H7 (cell line): ENCODE measurements at regions not wholly inside any gene's neighbourhood (a gene's known extent, or its start where the extent isn't known, plus 50 kb on each side); places are given as distances from the start of the nearest gene placed in this dataset.
"Not testable (repeated sequence)": the region's sequence is repeated elsewhere in the genome, so short reads cannot be mapped to it uniquely, and the experiment has no call there.

ENCODE experiments used
- DNase-seq: peaks from one replicate; pipeline ENCODE4 v3.0.0; 2012
- H3K27me3 ChIP-seq: 2 replicates; pipeline ENCODE4 v1.6.0; 2011; ENCODE audit warnings: mild to moderate bottlenecking, low read length; ENCODE audit not compliant: control insufficient read depth, insufficient read depth
- H3K36me3 ChIP-seq: replicated peaks from 2 replicates; pipeline ENCODE4 v1.5.1; 2011; ENCODE audit warnings: low read length; ENCODE audit not compliant: control insufficient read depth, insufficient read depth
- H3K4me3 ChIP-seq: 2 replicates; pipeline ENCODE4 v1.5.1; 2011; ENCODE audit warnings: low read depth, mild to moderate bottlenecking, control low read depth, low read length, moderate library complexity; ENCODE audit not compliant: insufficient read depth

- H3K4me3 ChIP-seq, result no peak overlapping the region
- H3K27me3 ChIP-seq, result no peaks in the 10 kb centered on the region
- no peaks in the 10 kb centered on the region for H3K36me3 ChIP-seq
- DNase-seq, result no peak
These were observed 1163.0 kb downstream of the FAM181B start for GRCh38 chr11:81570669-81571068.

DNA sequence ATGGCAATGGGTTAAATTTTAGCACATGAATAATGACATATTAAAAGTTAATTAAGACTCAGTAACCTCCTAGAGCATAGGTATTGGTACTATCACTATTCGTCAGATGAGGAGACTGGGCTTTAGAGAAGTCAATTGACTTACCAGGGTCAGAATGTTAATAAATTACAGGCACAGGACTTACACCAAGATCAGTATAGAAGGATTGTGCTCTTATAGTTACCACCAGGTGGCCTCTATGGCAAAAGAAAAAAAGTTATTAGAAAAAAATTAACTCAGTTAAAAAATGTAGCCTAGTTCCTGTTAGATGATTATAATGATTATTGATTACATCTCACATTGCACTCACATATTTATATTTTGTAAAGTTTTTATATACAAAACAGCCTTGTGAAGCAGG lies 1163.7 kb downstream of the FAM181B start:
- no peaks in the 10 kb centered on the region for H3K36me3 ChIP-seq
- DNase-seq, result no peak
- H3K27me3 ChIP-seq, result no peaks in the 10 kb centered on the region
- no peak overlapping the region for H3K4me3 ChIP-seq

DNA sequence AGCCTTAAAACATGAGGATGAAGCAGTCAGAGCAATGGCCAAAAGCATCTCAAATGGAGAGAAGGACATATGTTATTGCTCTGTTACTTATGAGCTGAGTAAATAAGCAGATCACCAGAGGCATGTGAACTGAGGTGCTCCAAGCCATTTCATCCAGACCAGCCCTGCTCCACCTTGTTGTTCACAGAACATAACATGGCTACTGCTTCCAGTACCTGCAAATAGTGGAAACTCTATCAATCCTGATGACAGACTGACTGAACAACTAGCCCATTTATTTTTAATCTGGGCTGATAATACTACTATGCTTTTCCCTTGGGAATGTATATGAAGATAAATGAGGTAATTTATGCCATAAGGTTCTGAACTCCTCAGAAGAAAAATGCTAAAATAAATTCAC lies 1164.7 kb downstream of the FAM181B start:
- no peaks in the 10 kb centered on the region for H3K27me3 ChIP-seq
- no peak overlapping the region for H3K4me3 ChIP-seq
- no peak for DNase-seq
- no peaks in the 10 kb centered on the region for H3K36me3 ChIP-seq

- Histone ChIP-seq H3K4me3 (no peak overlapping the region), H3K36me3 (no peaks in the 10 kb centered on the region), H3K27me3 (no peaks in the 10 kb centered on the region)
- no peak for DNase-seq
These were observed 1185.5 kb downstream of the FAM181B start for GRCh38 chr11:81548123-81548522.

GRCh38 chr11:81539806-81540205 lies 1193.9 kb downstream of the FAM181B start:
- H3K4me3 ChIP-seq, result peak overlapping the region; percentile 23; the same call in 1 of the 2 replicates

GRCh38 chr11:81515566-81515965 lies 1218.1 kb downstream of the FAM181B start:
- Histone ChIP-seq H3K36me3 (no peaks in the 10 kb centered on the region), H3K4me3 (no peak overlapping the region), H3K27me3 (no peaks in the 10 kb centered on the region)
- no peak for DNase-seq

More at GRCh38 chr11:81539806-81540205, 1193.9 kb downstream of the FAM181B start:
- H3K27me3 ChIP-seq, H3K36me3 ChIP-seq, DNase-seq: not testable (repeated sequence)

GRCh38 chr11:81497202-81497804 lies 1236.4 kb downstream of the FAM181B start:
- H3K27me3 ChIP-seq, result no peaks in the 10 kb centered on the region

DNA sequence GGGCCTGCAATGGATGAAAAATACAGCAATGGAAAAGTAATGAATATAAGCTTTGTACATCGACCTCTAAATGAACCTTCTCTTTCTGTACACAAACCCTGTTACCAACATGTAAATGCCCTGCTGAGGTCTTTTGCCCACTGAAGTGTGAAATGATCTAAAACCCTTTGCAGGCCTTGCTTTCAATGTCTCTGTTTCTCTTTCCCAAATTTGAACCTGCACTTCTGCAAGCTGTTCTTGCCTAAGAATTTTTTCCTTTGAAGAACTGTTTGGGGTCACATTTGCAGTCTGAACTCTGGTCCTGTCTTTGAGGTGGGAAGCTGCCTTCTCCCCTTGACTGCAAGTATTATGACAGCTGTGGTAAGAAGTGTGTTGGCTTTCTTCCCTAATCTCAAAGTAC lies 1237.1 kb downstream of the FAM181B start:
- Histone ChIP-seq H3K27me3 (no peaks in the 10 kb centered on the region), H3K36me3 (no peaks in the 10 kb centered on the region), H3K4me3 (no peak overlapping the region)
- no peak for DNase-seq

More at GRCh38 chr11:81497202-81497804, 1236.4 kb downstream of the FAM181B start:
- peak; percentile 1 for DNase-seq
- Histone ChIP-seq H3K4me3 (no peak overlapping the region), H3K36me3 (no peaks in the 10 kb centered on the region)

DNA sequence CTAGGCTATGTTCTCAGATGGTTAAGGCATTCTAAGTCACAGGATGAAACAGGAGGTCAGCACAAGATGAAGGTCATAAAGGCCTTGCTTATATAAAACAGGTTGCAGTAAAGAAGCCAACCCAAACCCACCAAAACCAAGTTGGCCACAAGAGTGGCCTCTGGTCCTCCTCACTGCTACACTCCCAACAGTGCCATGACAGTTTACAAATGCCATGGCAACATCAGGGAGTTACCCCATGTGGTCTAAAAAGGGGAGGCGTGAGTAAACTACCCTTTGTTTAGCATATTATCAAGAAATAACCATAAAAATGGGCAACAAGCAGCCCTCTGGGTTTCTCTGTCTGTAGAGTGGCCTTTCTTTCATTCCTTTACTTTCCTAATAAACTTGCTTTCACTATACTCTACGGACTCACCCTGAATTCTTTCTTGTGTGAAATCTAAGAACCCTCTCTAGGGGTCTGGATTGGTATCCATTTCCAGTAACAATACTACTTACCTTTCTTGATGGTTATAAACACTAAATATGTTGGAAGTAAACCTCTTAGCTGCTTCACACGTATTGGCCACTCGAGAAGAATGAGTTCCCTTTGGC lies 1237.9 kb downstream of the FAM181B start:
- H3K27me3 ChIP-seq, result no peaks in the 10 kb centered on the region
- H3K36me3 ChIP-seq, result no peaks in the 10 kb centered on the region
- no peak for DNase-seq

DNA sequence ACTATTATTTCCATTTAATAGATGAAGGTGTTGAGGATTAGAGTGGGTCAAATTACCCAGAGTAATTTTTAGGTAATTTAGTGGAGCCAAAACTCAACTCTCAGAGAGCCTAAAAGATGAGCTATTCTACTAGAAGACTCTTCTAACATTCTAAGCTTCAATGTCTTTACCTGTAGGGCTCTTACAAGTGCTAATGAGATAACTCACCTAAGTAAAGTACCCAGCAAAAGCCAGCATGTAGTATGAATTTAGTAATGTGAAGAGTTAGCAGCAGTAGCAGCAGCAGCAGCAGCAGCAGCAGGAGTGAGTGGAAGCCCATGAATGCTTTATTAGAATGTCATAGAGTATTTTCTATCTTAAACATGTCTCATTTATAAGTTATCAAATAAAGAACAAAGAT lies 1239.2 kb downstream of the FAM181B start:
- DNase-seq, result no peak
- Histone ChIP-seq H3K36me3 (no peaks in the 10 kb centered on the region), H3K27me3 (no peaks in the 10 kb centered on the region), H3K4me3 (no peak overlapping the region)

More for the DNA sequence above, 1237.9 kb downstream of the FAM181B start:
- no peak overlapping the region for H3K4me3 ChIP-seq

- no peak for DNase-seq
- Histone ChIP-seq H3K27me3 (no peaks in the 10 kb centered on the region), H3K4me3 (no peak overlapping the region), H3K36me3 (no peaks in the 10 kb centered on the region)
These were observed 1240.7 kb downstream of the FAM181B start for GRCh38 chr11:81492923-81493445.

DNA sequence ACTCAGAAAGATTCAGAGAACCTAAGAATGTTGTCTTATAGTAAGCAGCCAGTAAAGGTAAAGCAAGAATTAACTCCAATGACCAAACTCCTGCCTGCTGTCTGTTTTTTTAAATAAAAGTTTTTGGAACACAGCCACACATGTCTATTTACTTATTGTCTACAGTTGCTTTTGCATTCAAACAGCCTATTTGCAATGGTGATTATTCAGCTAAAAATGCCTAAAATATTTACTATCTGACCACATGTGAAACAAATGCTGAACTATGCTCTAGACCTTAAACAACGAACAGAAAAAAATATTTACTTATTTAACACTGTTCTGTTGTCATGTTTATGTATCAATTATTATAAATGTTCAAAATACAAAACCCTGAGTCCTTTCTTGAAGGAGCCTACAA lies 1246.6 kb downstream of the FAM181B start:
- no peak for DNase-seq
- Histone ChIP-seq H3K4me3 (no peak overlapping the region), H3K27me3 (no peaks in the 10 kb centered on the region), H3K36me3 (no peaks in the 10 kb centered on the region)

DNA sequence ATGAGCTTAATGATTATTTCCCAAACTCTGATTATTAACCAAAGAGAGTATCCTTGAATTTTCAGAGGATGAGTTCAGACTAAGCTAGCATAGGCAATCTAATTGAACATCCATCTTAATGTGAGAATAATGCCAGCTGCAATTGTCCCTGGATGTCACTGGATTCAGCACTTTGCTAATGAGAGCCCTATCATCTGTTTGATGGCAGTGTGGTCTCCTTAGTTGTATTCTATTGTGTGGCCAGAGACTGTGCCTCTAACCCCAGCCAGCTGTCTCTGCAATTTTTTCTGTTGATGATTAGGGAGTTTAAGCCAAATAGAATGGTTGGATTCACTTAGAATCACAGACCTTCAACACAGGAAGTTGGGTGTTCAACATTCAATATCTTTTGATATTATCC lies 1249.5 kb downstream of the FAM181B start:
- DNase-seq, result no peak
- no peak overlapping the region for H3K4me3 ChIP-seq
- no peaks in the 10 kb centered on the region for H3K27me3 ChIP-seq
- H3K36me3 ChIP-seq, result no peaks in the 10 kb centered on the region

DNA sequence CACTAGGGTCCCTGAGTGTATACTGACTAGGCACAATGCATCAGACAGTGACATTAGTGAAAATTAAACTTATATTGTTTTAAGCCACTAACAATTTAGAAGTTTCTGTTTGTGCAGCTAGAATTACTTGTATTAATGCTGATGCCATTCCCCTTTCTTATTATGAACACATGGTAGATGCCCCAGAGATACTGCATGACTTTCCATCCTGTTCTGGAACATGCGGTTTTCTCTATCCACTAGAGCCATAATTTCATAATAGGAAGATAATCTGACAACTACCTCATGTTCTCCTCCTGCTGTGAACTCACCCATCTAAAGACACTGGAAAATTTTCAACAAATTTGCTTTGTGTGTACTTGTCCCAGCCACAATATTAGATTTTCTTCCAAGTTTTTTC lies 1256.4 kb downstream of the FAM181B start:
- no peak overlapping the region for H3K4me3 ChIP-seq
- no peaks in the 10 kb centered on the region for H3K36me3 ChIP-seq
- DNase-seq, result no peak
- H3K27me3 ChIP-seq, result no peaks in the 10 kb centered on the region

DNA sequence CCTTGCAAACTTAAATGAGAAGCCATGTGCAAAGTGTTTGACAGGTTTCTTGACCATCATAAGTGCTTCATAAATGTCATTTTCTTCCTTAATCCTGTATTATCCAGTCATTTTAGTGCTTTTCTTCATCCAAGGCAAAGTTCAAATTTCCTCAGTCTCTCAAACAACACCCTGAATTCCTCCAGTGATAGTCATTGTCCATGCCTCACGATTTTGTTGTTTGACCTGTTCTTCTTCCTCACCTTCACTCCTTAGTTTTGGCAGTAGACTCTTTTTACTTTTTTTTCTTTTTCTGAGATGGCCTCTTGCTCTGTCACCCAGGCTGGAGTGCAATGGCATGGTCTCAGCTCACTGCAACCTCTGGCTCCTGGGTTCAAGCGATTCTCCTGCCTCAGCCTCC lies 1257.3 kb downstream of the FAM181B start:
- no peak for DNase-seq
- no peak overlapping the region for H3K4me3 ChIP-seq
- H3K27me3 ChIP-seq, result no peaks in the 10 kb centered on the region
- H3K36me3 ChIP-seq, result no peaks in the 10 kb centered on the region
